Ovary (tissue), 3 donors: ENCODE measurements at regions not wholly inside any gene's neighbourhood (a gene's known extent, or its start where the extent isn't known, plus 50 kb on each side); places are given as distances from the start of the nearest gene placed in this dataset.

ENCODE experiments used
- CTCF ChIP-seq, 3 donors: fragments of 450-650 bp in 2 of 3; fragments of 200-600 bp in 1 of 3; IDR thresholded peaks; one replicate each; pipeline versions ENCODE4 v1.5.1 to v1.8.0; 2016 to 2022; ENCODE audit warnings: antibody characterized with exemption in 3 of 3, mild to moderate bottlenecking in 1 of 3
- EP300 ChIP-seq: sonication (generic); formaldehyde crosslinking; IDR thresholded peaks from one replicate; pipeline ENCODE4 v1.6.1; 2017; ENCODE audit warnings: antibody characterized with exemption
- POLR2A ChIP-seq: fragments of 450-650 bp; IDR thresholded peaks from one replicate; pipeline ENCODE4 v1.6.1; 2017; ENCODE audit warnings: antibody characterized with exemption, mild to moderate bottlenecking, moderate library complexity
- donor health status: DM: no; HTN: no; CAD: no.

DNA sequence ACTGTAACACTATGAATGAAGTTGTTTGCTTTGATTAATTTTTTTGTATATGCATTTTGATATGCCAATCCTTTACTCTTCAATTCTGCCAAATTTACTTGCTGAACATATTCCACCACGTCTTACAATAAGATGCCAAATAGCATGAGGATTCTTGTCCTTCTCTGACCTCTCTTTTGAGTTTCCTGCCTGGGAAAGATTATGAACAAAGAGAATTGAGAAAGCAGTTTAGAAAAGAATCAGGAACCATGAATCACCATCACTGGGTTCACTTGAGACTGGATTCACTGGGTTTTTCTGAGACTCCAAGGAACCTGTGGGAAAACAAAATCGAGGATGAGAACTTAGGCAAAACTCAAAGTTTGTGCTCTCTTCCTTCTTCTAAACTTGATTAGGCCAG is 256.5 kb downstream of the CETN3 start:
- TF ChIP-seq CTCF (IDR thresholded peaks at IDR 0.05) (no peak), POLR2A (no peak), EP300 (no peak)
